ENCODE measurements at regions not wholly inside any gene's neighbourhood (a gene's known extent, or its start where the extent isn't known, plus 50 kb on each side); places are given as distances from the start of the nearest gene placed in this dataset.

DNA sequence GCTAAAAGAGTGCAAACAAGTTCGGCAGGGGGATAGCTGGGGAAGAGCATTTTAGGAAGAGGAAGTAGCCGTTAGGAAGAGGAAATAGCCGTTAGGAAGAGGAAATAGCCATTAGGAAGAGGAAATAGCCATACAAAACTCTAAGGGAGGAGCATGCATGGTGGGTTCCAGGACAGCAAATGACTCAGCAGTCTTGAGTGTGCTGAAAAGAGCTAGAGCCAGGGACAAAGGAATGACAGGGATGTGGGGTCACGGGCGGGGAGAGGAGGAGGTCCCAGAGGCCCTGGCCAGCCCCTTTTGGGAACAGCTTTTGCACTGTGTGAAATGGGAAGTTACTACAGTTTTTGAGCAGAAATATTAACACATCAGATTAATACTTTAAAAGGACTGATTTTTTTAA lies 882.6 kb downstream of the TRIML1 start:
- H3K4me3 ChIP-seq (ENCODE audit: low read depth, low read length), result no peak overlapping the region
- no peak for TF ChIP-seq ZNF692 (tag by site-specific recombination; IDR thresholded peaks at IDR 0.05)
- no peaks in the 10 kb centered on the region for H3K36me3 ChIP-seq (ENCODE audit: control insufficient read depth in 2 of 2, insufficient read depth in 1 of 2, low read length in 2 of 2)
- no peak overlapping the region for H3K27ac ChIP-seq (ENCODE audit: extremely low read depth, low read depth, low read length)
- H3K4me1 ChIP-seq (ENCODE audit: control insufficient read depth, insufficient read depth, low read length), result peaks cover 10% of the 10 kb centered on the region
- ChIA-PET CTCF (no interaction called here), POLR2A (no interaction called here)
- no peaks in the 10 kb centered on the region for H3K9me3 ChIP-seq (ENCODE audit: control insufficient read depth, insufficient read depth, low read depth, low read length)

- Histone ChIP-seq H3K4me1 (ENCODE audit: control insufficient read depth, insufficient read depth, low read length) (peaks cover 10% of the 10 kb centered on the region), H3K9me3 (ENCODE audit: control insufficient read depth, insufficient read depth, low read depth, low read length) (no peaks in the 10 kb centered on the region), H3K4me3 (ENCODE audit: low read depth, low read length) (no peak overlapping the region), H3K36me3 (ENCODE audit: control insufficient read depth in 2 of 2, insufficient read depth in 1 of 2, low read length in 2 of 2) (no peaks in the 10 kb centered on the region), H3K27ac (ENCODE audit: extremely low read depth, low read depth, low read length) (no peak overlapping the region; the same call in 1 of the 2 replicates)
- peak; percentile 60; the same call in 1 of the 2 replicates for TF ChIP-seq TRIM28 (IDR thresholded peaks at IDR 0.05; ENCODE audit: borderline replicate concordance, low read length)
- no peak for TF ChIP-seq ZNF776 (tag by site-specific recombination; IDR thresholded peaks at IDR 0.05; ENCODE audit: borderline replicate concordance)
- POLR2A ChIA-PET, result no interaction called here
- CTCF ChIA-PET, result interaction anchor here (1.3 kb wide), 1 partner anchor 10 kb away, joined by 4 read pairs; no protein-coding TSS in a partner anchor
Measured at GRCh38 chr4:189022440-189023035, 883.3 kb downstream of the TRIML1 start.

DNA sequence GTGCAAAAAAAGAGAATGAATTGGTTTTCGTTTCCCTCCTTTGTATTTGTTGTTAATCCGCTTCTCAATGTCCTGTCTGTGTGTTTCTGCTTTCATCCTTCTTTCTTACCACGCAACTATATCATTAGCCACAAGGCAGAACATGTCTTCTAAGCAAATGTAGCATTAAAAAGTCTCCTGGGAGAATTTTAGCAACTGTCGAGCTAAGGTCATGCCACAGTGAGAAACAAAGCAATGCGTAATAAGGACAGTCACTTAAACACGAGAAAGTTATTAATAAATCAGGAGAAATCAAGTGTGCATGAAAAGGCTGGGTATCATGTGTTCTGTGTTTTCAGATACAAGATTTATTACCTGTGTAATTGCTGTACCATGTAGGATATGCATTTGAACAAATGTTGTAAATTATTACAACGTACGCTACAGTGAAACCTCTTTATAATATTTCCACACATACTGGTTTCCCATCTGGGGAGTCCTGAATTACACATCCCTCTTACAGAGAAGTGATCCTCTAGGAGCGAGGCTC lies 890.8 kb downstream of the TRIML1 start:
- H3K4me3 ChIP-seq (ENCODE audit: low read depth, low read length), result no peak overlapping the region
- no peak overlapping the region for H3K27ac ChIP-seq (ENCODE audit: extremely low read depth, low read depth, low read length)
- CTCF ChIA-PET, result no interaction called here
- no peaks in the 10 kb centered on the region for H3K9me3 ChIP-seq (ENCODE audit: control insufficient read depth, insufficient read depth, low read depth, low read length)
- no peaks in the 10 kb centered on the region for H3K36me3 ChIP-seq (ENCODE audit: control insufficient read depth in 2 of 2, insufficient read depth in 1 of 2, low read length in 2 of 2)
- POLR2A ChIA-PET, result no interaction called here
- H3K4me1 ChIP-seq (ENCODE audit: control insufficient read depth, insufficient read depth, low read length), result no peaks in the 10 kb centered on the region
- no peak for TF ChIP-seq ZFP37 (tag by site-specific recombination; IDR thresholded peaks at IDR 0.05)
- no peak for TF ChIP-seq CTCF (tag by site-specific recombination; IDR thresholded peaks at IDR 0.05)
- TF ChIP-seq YY1 (tag by site-specific recombination; IDR thresholded peaks at IDR 0.05), result no peak
- TF ChIP-seq, protein P1, sequence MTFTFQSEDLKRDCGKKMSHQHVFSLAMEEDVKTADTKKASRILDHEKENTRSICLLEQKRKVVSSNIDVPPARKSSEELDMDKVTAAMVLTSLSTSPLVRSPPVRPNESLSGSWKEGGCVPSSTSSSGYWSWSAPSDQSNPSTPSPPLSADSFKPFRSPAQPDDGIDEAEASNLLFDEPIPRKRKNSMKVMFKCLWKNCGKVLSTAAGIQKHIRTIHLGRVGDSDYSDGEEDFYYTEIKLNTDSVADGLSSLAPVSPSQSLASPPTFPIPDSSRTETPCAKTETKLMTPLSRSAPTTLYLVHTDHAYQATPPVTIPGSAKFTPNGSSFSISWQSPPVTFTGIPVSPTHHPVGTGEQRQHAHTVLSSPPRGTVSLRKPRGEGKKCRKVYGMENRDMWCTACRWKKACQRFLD (tag by site-specific recombination; IDR thresholded peaks at IDR 0.05), result no peak
- no peak for TF ChIP-seq OSR2 (tag by site-specific recombination; IDR thresholded peaks at IDR 0.05)
- TF ChIP-seq ZNF121 (tag by site-specific recombination; IDR thresholded peaks at IDR 0.05), result no peak
- TF ChIP-seq ZNF133 (tag by site-specific recombination; IDR thresholded peaks at IDR 0.05), result no peak
- no peak for TF ChIP-seq ZSCAN16 (tag by site-specific recombination; IDR thresholded peaks at IDR 0.05)
- TF ChIP-seq ZNF658 (tag by site-specific recombination; IDR thresholded peaks at IDR 0.05), result no peak
- TF ChIP-seq ZNF677 (tag by site-specific recombination; IDR thresholded peaks at IDR 0.05), result no peak
- TF ChIP-seq, protein P2, sequence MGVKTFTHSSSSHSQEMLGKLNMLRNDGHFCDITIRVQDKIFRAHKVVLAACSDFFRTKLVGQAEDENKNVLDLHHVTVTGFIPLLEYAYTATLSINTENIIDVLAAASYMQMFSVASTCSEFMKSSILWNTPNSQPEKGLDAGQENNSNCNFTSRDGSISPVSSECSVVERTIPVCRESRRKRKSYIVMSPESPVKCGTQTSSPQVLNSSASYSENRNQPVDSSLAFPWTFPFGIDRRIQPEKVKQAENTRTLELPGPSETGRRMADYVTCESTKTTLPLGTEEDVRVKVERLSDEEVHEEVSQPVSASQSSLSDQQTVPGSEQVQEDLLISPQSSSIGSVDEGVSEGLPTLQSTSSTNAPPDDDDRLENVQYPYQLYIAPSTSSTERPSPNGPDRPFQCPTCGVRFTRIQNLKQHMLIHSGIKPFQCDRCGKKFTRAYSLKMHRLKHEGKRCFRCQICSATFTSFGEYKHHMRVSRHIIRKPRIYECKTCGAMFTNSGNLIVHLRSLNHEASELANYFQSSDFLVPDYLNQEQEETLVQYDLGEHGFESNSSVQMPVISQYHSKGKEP (tag by site-specific recombination; IDR thresholded peaks at IDR 0.05), result no peak
- no peak for TF ChIP-seq HOXA7 (CRISPR knock-in tag; IDR thresholded peaks at IDR 0.05; ENCODE audit: borderline replicate concordance)
- no peak for TF ChIP-seq ZNF433 (tag by site-specific recombination; IDR thresholded peaks at IDR 0.05; ENCODE audit: low read depth)
- no peak for TF ChIP-seq ZNF585B (tag by site-specific recombination; IDR thresholded peaks at IDR 0.05)
- TF ChIP-seq ZSCAN23 (tag by site-specific recombination; IDR thresholded peaks at IDR 0.05), result no peak
